Islet of Langerhans (tissue), 1 donor: ENCODE measurements at regions not wholly inside any gene's neighbourhood (a gene's known extent, or its start where the extent isn't known, plus 50 kb on each side); places are given as distances from the start of the nearest gene placed in this dataset.

ENCODE experiments used
- FAIRE-seq: peaks from one replicate; lab custom pipeline; 2011; peaks lifted over from hg19 to GRCh38; lab: Jason Lieb, UNC

- no peak for FAIRE-seq
Observed at GRCh38 chr19:30781519-30781918, 409.3 kb downstream of the ZNF536 start.

DNA sequence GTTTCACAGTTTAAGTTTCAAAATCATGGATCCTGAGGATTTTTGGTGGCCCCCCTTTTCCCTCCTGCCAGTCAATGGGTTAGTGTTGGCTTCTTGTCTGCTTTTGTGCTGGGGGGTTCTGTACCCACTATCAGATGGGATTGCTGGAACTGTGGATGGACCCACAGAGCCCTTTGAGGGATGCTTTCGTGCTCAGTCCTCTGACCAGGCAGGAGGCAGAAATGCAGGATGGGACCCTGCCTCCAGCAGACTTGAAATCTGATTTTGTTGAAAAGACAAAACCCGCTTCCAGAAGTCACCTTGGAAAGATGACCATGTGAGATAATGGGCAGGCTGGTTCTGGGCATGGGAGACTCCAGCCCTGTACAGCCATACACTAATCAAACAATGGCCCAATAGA, 408.9 kb downstream of the ZNF536 start:
- no peak for FAIRE-seq

DNA sequence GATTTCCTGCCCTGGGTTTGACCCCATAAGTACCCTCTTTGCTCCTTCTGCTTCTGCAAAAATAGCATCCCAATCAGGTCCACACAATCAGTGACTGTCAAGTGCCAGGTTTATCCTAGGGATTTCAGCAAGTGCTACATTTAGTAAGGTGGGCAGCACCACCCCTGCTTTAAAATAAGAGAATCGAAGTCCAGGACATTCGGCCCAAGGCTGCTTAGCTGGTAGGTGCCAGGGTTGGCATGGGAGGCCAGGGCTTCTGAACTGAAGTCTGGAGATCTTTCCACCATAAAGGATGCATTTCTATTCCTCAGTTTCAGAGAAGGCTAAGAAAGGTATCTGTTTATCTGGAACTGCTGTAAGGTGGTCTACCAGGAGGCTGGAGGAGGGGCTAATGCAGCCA, 408.3 kb downstream of the ZNF536 start:
- FAIRE-seq, result no peak

DNA sequence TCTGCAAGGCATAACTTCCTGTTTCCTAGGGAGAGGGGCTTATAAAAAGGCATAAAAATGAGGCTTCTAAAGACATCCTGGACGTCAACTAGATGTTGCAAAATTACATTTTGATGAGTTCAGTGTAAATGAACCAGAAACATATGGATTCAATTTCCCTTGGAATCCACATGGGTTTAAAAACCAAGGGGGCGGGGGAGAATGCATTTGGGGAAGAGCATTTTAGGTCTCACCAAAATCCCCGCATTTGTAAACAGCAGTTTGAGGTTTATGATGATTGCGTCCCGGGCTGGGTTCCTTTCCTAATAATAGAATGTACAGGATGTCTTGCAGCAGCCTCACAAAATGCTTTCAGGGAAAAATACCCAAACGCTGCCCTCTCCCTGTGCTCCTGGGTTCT, 407.8 kb downstream of the ZNF536 start:
- FAIRE-seq, result no peak

- no peak for FAIRE-seq
Observed at GRCh38 chr19:30778961-30779715, 407.0 kb downstream of the ZNF536 start.

- FAIRE-seq, result no peak
Observed at GRCh38 chr19:30778061-30778460, 405.9 kb downstream of the ZNF536 start.

- FAIRE-seq, result no peak
Observed at GRCh38 chr19:30775956-30776355, 403.8 kb downstream of the ZNF536 start.

DNA sequence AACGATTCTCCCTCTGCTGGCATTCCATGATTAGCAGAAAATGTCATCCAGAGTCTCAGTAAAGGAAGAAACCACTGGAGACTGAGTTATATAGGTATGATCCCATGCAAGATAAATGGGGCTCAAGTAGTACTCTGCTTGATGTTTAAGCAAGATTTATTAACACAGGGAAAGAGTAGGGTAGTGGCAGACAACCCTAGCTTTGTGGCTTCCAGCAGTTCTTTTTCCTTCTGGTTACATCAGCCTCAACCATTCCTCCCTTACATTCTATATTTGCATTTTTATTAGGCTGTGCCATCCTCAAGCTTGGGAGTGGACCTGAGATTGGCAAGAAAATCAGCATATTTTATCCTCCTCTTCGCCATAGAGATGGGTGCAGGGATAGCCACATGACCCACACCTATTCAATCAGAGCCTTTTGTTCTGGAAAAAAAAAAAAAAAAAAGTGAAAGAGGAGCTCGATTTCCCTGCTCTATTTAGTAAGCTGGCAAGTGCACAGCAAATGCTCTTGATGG, 402.1 kb downstream of the ZNF536 start:
- no peak for FAIRE-seq

DNA sequence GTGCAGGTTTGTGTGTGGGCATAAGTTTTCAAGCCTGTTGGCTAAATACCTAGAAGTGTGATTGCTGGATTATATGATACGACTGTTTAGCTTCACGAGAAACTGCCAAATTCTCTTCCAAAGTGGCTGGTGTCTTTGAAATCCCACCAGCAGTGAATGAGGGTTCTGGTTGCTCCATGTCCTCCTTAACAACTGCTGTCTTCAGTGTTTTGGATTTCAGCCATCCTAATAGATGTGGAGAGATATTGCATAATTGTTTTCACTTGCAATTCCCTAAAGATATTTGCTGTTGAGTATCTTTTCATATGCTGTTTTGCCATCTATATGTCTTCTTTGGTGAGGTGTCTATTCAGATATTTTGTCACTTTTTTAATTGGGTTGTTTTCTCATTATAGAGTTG, 390.5 kb downstream of the ZNF536 start:
- no peak for FAIRE-seq

- no peak for FAIRE-seq
Observed at GRCh38 chr19:30760014-30760413, 387.8 kb downstream of the ZNF536 start.

DNA sequence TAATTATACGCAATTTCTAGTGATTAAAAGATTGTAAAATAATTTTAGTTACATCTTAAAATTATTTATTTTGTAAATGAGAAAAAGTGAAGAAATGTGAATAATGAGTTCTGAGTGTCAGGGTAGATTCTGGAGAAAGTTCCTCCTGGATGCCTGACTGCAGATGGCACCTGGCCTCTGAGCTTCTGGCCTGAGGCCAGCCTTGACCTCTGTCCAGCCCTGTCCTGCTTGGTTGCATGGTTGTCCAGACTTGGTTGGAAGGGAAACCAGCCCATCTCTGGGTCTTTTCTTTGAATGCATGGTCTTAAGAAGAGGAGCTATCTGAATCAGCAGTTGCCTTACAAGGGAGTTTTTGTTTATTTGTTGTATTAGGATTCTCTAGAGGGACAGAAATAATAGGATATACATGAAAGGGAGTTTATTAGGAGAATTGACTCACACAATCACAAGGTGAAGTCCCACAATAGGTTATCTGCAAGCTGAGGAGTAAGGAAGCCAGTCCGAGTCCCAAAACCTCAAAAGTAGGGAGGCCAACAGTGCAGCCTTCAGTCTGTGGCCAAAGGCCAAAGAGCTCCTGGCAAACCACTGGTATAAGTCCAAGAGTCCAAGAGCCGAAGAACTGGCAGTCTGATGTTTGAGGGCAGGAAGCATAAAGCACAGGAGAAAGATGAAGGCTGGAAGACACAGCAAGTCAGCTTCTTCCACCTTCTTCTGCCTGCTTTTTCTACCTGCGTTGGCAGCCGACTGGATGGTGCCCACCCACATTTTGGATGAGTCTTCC, 385.8 kb downstream of the ZNF536 start:
- FAIRE-seq, result no peak

DNA sequence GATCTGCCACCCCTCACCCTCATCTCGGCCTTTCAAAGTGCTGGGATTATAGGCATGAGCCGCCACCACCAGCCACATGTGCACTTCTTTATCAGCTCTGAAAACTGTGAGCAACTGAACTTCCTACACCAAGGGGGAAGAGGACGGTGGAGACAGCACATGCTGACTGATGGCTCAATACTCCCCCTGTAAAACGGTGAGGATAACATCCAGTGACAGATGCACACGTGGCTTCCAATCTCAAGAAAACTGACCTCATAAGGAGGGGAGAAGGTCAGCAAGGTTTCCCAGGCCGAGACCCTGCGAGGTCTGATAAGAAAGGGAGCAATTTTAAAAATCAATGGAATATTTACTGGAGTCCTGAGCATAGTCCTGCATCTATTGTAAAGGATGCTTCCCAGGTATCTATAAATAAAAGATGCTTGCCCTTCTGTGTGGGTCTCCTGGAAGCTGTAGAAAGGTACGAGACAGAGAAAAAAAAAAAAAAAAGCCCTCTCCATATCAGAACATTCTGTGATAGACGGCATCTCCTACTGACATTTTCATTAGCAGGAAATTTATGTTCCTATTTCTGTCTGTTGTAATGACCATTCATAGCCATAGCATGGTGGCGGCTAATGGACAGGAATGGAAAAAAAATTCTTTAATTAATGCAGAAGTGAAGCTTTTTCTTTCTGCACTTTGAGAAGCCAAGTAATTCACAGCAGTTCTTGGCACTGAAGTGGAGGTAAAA, 385.1 kb downstream of the ZNF536 start:
- FAIRE-seq, result no peak

DNA sequence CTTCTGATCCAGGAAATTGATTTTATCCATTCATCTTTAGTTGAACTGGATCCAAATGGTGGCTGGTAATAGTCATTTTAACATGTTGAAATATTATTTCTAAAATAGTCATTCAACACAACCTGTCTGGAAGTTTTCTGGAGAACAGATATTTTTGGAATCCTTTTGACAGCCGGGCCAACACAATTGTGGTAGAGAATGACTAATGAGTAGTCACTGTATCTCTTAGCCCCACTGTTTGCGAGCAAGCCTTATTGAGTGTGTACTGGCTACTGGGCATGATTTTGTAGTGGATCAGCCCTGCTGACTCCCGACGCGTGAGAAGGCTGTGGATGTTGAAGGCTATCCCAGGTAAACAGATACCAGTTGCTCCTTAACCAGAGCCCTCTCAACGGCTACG, 383.4 kb downstream of the ZNF536 start:
- FAIRE-seq, result no peak

GRCh38 chr19:30754162-30754561, 382.0 kb downstream of the ZNF536 start:
- FAIRE-seq, result no peak

- FAIRE-seq, result no peak
Observed at GRCh38 chr19:30752876-30753275, 380.7 kb downstream of the ZNF536 start.

DNA sequence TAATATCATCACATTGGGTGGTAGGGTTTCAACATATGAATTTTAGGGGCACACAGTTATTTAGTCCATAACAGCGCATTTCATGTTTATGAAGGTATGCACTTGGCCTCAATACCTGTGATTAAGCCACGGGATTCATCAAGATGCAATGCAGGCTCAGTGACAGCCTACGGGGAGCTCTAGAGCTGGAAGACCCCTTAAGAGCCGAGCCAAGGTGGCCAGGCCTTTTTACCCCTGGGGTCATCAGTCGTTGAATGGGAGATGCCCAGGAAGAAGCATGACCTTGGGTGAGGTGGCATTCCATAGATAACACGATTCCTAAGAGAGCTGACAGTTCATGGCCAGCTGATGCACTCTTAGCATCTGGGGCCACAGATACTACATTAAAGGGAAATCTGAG, 380.0 kb downstream of the ZNF536 start:
- FAIRE-seq, result no peak

DNA sequence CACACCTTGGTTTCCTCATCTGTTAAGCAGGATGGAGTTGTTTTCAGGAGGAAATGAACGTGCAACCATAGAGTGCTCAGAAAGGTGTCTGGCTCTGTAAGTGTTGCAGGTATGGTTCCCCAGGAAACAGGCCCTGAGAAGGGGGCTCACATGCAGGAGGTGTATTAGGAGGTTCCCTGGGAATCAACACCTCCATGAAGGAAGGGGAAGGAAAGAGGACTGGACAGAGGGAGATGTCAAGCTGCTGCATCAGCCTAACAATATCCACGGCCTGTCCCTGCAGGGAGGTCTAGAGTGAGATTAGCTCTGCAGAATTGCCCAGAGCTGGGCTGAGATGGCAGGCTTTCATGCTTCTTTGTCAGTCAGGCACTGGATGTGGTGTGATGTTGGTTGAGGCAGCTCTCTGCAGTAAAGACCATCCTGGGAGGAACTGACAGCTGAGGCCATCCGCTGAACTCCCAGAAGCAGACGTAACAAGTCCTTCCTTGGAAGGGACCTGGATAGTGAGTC, 373.3 kb downstream of the ZNF536 start:
- no peak for FAIRE-seq

DNA sequence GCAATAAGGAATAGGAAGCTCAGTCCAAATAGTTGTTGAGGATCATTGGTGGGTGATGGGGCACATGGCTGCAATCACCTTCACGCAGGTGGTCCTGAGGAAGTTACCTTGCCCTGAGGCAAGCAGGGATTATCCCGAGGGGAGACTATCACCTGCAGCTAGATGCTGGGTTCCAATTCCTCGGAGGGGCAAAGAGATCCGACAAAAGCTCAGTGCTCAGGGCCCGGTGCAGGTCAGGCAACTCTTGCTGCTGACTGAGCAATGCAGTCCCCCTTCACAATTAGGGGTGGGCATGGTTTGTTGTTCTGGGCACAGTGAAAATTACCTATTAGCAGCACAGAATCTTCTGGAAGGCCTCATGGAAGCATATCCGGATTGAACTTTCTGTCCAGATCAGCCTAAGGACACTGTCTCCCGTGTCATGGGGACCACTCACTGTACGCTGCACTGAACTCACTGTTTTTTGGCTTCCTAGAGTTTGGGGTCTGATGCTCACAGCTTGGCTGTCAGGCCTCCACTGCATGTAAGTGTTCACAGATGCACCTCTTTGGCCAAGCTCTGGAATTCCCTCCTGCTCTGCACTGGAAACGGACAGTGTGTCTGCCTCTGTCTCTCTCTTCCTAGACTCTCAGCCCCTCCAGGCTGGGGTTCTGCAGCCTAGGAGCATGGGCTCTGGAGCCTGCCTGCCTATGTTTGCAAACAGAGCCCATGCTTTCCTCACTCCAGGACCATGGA, 372.7 kb downstream of the ZNF536 start:
- no peak for FAIRE-seq

- FAIRE-seq, result no peak
Observed at GRCh38 chr19:30743702-30744101, 371.5 kb downstream of the ZNF536 start.

GRCh38 chr19:30743011-30743410, 370.8 kb downstream of the ZNF536 start:
- no peak for FAIRE-seq

DNA sequence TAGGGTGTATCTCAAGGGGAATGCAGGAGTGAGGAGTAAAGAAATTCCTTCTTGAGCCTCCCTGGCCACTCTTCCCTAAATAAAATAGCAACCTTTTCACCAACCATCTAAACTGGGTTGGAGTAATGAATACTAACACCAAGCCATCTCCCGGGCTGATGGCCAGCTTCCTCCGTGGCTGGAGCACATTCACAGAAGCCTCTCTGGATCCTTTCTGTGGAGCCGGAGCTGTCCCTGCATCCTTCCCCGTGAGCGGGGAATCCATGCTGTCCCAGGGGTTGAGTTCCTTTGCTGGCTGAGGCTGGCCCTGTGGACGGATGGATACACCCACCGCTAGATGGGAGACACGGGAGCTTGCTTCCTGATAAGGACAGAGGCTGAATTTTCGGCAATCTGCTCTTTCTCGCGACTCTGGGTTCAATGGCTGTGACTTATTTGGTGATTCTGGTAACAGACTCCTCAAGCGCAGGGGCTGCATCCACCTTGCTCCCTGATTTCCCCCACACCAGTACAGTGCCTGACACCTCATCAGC, 370.3 kb downstream of the ZNF536 start:
- FAIRE-seq, result no peak

GRCh38 chr19:30741566-30741965, 369.4 kb downstream of the ZNF536 start:
- no peak for FAIRE-seq
